VCaP (cell line): ENCODE measurements at regions not wholly inside any gene's neighbourhood (a gene's known extent, or its start where the extent isn't known, plus 50 kb on each side); places are given as distances from the start of the nearest gene placed in this dataset.

Experiments
- H3K27ac ChIP-seq: fragments of 450-650 bp; 2 replicates; pipeline ENCODE4 v1.5.1; 2017
- TF ChIP-seq, protein P1 (sequence below): fragments of 450-650 bp; conservative IDR thresholded peaks from 2 replicates; pipeline ENCODE4 v1.5.1; 2017; ENCODE audit warnings: mild to moderate bottlenecking, moderate library complexity

DNA sequence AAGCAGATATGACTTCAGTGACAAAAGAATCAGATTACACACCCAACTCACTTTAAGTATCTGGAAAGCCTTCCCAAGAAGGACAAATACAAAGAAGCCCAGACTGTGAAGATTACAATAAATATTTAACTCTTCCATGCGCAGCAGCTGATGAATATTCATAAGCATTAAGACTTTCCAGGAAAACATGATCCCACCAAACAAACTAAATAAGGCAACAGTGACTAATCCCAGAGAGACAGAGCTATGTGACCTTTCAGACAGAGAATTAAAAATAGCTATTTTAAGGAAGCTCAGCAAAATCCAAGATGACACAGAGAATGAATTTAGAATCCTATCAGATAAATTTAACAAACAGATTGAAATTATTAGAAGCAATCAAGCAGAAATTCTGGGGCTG is 108.2 kb upstream of the UBE2E3 start:
- no peak overlapping the region for H3K27ac ChIP-seq
- TF ChIP-seq, protein P1, sequence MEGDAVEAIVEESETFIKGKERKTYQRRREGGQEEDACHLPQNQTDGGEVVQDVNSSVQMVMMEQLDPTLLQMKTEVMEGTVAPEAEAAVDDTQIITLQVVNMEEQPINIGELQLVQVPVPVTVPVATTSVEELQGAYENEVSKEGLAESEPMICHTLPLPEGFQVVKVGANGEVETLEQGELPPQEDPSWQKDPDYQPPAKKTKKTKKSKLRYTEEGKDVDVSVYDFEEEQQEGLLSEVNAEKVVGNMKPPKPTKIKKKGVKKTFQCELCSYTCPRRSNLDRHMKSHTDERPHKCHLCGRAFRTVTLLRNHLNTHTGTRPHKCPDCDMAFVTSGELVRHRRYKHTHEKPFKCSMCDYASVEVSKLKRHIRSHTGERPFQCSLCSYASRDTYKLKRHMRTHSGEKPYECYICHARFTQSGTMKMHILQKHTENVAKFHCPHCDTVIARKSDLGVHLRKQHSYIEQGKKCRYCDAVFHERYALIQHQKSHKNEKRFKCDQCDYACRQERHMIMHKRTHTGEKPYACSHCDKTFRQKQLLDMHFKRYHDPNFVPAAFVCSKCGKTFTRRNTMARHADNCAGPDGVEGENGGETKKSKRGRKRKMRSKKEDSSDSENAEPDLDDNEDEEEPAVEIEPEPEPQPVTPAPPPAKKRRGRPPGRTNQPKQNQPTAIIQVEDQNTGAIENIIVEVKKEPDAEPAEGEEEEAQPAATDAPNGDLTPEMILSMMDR, result no peak

DNA sequence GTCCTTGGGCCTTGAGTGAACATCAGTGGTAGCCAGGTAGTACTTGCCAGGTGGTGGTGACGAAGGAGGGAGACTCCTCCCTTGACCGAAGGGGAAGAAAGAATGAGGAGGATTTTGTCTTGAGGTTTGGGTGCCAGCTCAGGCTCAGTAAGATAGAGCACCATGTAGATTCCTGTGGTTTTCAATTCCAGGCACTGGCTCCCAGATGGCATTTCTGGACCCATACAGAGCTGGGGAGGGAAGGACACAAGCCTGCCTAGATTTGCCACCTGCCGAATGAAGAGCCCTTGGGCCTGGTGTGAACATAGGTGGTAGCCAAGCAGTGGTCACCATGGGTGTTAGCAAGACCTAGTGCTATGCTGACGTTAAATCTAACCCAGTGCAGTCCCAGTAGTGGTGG is 108.8 kb upstream of the UBE2E3 start:
- TF ChIP-seq, protein P1, result no peak
- H3K27ac ChIP-seq, result no peak overlapping the region

DNA sequence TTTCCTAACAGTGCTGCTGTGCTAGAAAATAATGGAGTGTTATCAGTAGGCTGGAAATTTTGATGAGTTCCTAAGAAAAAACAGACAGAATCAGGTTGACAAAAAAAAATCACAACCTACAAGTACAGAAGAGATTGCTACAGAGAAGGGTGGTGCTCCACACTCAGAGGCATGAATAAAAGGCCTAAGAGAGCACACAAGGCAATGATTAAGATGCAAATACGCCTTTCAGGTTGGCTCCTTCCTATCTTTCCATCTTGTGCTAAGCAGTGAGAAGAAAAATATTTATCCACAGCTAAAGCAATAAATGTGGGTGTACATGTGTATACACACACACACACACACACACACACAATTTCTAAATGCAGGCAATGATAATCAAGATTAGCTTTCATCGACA is 130.6 kb upstream of the UBE2E3 start:
- no peak overlapping the region for H3K27ac ChIP-seq
- TF ChIP-seq, protein P1, result no peak

DNA sequence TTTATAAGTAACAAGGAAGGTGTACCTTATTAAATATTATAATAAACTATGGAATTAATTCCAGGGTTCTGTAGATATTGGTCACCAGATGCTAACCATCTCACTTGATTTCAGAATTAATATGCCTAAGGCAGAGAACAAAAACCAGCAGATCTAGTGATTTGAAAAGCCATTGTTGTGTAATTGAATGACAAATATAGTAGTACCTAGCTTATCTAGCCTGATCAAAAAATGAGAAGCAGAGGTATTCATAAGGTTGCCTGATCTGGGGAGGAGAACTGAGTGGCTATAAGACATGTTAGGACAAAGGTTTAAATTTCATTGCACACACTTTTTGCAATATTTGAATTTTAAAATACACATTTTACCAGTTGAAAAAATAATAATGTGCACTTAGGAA is 132.0 kb upstream of the UBE2E3 start:
- no peak overlapping the region for H3K27ac ChIP-seq
- TF ChIP-seq, protein P1, result no peak

DNA sequence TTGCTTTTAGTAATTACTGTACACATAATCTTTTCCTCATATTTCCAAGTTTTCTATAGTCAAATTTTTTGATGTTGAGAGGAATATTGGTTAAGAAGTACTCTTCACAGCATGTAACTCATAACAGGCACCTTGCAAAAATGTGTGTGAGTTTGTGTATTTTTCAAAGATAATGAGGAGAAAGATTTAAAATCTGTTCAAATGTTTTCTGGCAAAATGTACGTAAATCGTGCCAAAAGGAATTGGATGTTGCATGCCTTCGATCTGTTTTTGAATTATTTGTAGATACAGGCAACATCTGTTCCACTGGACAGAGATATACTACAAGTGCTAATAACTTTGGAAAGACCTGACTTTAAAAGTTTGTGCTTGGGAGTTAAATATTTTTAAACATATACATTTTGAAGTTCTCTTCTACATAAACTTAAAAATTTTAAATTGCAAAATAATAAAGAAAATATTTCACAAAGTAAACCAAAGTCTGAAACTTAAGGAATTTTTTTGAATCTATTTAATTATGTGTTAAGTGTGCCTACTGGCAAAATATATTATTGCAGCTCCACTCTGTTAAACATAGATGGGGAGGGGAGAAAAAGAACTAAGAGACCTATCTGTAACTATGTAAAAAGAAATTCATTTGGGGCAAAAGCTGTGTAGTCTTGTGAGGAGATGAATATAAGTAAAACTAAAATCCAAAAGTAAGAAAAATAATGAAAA is 133.5 kb upstream of the UBE2E3 start:
- TF ChIP-seq, protein P1, result peak; percentile 34; the same call in 1 of the 2 replicates
- no peak overlapping the region for H3K27ac ChIP-seq

DNA sequence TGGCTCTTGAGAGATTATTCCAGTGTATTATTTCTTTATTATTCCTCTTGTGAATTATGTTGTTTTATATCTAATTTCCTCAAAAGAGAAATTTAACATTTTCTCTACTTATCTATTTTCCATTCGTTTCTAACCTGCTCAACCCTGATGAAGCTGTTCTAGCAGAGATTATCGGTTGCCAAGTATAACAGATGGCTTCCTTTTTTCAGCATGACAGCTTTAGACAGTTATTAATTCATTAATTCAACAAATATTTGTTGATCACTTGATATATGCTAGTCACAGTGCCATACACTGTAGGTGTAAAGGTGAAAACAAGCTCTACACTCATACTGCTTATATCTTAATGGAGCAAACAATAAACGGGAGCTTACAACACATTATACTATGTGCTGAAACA is 137.9 kb upstream of the UBE2E3 start:
- no peak overlapping the region for H3K27ac ChIP-seq
- TF ChIP-seq, protein P1, result no peak

DNA sequence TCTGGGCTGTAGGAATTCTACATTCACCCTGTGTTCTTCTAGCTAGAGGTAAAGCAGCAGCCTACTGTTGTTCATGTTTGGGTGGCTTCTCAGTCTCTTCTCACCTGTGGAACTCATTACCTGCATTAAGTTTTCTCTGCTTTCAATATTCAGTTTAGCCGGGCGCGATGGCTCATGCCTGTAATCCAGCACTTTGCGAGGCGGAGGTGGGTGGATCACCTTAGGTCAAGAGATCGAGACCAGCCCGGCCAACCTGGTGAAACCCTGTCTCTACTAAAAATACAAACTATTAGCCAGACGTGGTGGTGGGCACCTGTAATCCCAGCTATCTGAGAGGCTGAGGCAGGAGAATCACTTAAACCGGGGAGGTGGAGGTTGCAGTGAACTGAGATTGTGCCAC is 139.8 kb upstream of the UBE2E3 start:
- TF ChIP-seq, protein P1, result no peak
- H3K27ac ChIP-seq, result no peak overlapping the region
